22Rv1 (cell line): ENCODE measurements at regions not wholly inside any gene's neighbourhood (a gene's known extent, or its start where the extent isn't known, plus 50 kb on each side); places are given as distances from the start of the nearest gene placed in this dataset.

Source experiments
- ZFX ChIP-seq: fragments of 450-650 bp; IDR thresholded peaks from 2 replicates; pipeline ENCODE4 v1.6.1; 2017; ENCODE audit warnings: antibody characterized with exemption, borderline replicate concordance
- TF ChIP-seq, protein P1 (sequence below): fragments of 450-650 bp; IDR thresholded peaks from 2 replicates; pipeline ENCODE4 v1.5.1; 2017; ENCODE audit warnings: mild to moderate bottlenecking

DNA sequence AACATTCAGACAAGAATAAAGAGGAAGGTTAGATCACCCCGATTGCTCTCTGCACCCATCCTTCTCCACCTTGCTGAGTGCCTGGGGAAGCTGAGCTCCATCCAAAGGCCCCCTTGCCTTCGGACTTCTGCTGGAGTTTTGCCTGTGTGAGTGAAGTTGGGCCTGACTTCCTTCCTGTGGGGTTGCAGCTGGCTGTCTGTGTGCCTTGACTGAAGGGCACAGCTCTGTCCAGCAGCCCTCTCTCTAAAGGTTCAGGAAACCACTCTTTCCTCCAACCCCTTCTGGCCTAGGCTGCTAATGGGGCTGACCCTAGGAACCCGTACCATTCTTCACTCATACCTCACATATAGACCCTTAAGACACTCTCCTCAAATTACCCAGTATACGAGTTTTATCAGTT lies 173.4 kb upstream of the HMCN1 start:
- TF ChIP-seq, protein P1, sequence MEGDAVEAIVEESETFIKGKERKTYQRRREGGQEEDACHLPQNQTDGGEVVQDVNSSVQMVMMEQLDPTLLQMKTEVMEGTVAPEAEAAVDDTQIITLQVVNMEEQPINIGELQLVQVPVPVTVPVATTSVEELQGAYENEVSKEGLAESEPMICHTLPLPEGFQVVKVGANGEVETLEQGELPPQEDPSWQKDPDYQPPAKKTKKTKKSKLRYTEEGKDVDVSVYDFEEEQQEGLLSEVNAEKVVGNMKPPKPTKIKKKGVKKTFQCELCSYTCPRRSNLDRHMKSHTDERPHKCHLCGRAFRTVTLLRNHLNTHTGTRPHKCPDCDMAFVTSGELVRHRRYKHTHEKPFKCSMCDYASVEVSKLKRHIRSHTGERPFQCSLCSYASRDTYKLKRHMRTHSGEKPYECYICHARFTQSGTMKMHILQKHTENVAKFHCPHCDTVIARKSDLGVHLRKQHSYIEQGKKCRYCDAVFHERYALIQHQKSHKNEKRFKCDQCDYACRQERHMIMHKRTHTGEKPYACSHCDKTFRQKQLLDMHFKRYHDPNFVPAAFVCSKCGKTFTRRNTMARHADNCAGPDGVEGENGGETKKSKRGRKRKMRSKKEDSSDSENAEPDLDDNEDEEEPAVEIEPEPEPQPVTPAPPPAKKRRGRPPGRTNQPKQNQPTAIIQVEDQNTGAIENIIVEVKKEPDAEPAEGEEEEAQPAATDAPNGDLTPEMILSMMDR: no peak
- TF ChIP-seq ZFX: no peak
